Smooth muscle cell of the brain vasculature (primary cell): ENCODE measurements at regions not wholly inside any gene's neighbourhood (a gene's known extent, or its start where the extent isn't known, plus 50 kb on each side); places are given as distances from the start of the nearest gene placed in this dataset.
"Not testable (repeated sequence)": the region's sequence is repeated elsewhere in the genome, so short reads cannot be mapped to it uniquely, and the experiment has no call there.

Experiments
- DNase-seq: peaks from one replicate; pipeline ENCODE4 v3.0.0-alpha.2; 2012; ENCODE audit warnings: low read depth, low spot score

GRCh38 chr3:174444391-174444790, 414.7 kb upstream of the NAALADL2 start:
- DNase-seq, result no peak

DNA sequence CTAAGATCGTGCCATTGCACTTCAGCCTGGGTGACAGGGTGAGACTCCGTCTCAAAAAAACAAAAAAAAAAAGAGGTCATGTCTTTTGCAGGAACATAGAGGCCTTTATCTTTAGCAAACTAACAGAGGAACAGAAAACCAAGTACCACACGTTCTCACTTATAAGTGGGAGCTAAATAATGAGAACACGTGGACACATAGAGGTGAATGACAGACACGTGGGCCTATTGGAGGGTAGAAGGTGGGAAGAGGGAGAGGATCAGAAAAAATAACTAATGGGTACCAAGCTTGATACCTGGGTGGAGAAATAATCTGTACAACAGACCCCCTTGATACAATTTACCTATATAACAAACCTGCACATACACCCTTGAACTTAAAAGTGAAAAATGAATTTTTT, 401.4 kb upstream of the NAALADL2 start:
- no peak for DNase-seq

- no peak for DNase-seq
Observed at GRCh38 chr3:174460831-174461230, 398.3 kb upstream of the NAALADL2 start.

- DNase-seq, result peak; percentile 61
Observed at GRCh38 chr3:174462916-174463315, 396.2 kb upstream of the NAALADL2 start.

DNA sequence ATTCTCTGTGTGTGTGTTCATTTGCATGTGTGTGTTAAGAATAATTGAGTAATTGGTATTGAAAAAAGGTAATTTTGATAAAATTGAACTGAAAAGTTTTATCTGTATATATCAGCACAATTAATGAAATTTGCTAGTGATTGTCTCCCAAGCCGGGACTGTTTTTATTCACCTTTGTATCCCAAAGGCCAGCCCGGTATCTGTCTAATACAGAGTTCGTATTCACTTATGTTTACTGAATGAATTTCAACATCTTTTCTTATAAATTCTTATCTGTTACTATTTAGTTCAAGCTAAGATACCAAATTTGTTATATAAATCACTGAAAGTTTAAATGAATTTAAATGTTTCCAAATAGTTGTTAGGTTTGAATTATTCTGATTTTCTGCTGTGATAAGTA, 394.0 kb upstream of the NAALADL2 start:
- no peak for DNase-seq

GRCh38 chr3:174466471-174467054, 392.6 kb upstream of the NAALADL2 start:
- no peak for DNase-seq

DNA sequence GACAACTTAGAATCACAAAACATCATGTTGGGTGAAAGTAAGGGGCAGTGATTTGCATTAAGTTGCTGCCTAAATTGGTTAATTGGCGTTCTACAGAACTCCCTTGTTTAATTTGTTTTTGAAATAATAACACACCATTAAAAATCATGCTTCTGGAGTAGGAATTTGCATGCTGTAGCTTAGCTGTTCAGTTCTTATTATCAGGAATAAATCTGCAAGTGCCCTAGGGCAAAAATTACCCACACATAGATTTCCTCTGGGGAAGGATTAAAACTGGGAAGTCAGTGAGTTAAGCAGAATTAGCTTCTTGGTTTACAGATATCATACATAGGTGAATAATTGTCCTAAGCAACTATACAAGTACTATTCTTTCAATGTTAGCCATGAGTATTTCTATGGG, 381.6 kb upstream of the NAALADL2 start:
- DNase-seq, result no peak

DNA sequence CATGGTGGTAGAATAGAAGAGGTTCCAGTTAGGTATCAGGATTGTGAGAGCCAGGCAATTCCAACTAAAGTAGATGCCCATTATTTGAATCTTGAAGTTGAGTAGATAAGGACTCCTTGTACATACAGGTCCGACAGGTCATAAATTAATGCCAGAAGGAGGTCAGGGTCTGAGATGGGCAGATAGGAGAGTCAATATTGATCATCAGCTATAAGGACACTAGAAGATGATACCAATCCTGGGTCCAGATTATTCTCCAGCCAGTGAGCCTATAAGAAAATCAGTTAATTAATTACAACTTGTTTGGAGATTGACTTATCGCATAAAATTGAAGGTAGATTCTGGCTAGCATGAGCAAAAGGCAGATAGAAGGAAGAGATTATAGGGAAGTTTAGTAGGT, 378.4 kb upstream of the NAALADL2 start:
- DNase-seq, result no peak

GRCh38 chr3:174482541-174482940, 376.6 kb upstream of the NAALADL2 start:
- DNase-seq, result no peak

- no peak for DNase-seq
Observed at GRCh38 chr3:174483254-174483653, 375.9 kb upstream of the NAALADL2 start.

DNA sequence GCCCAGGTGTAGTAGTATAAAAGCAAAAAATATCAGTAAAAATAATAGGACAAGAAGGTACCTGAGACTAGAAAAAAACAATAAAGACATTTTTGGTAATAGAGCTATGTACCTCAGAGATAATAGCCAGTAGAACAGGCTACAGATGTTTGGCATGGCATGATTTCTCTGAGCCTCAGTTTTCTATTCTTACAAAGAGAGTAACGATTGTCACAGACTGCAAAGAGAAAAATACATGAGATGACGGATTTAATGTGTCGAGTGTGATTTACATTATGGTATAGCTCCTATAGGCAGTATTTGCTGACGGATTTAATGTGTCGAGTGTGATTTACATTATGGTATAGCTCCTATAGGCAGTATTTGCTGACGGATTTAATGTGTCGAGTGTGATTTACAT, 375.3 kb upstream of the NAALADL2 start:
- DNase-seq, result not testable (repeated sequence)

DNA sequence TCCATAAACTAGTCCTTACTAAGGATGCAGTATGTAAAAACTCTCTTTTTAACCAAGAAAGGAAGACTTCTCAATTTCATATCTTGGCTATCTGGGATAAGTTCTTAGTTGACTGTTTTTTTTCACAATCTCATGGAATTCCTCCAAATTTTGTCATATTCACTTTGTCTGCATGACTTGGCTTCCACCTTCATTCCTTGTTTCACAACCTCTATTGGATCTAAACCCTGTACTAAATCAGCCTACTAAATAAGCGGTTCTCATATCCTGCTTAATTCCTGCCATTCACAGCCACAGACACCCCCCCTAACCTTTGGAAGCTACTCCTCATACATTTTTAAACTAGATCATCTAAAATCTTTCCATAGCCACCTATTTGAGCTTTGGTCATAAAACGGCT, 370.6 kb upstream of the NAALADL2 start:
- no peak for DNase-seq

DNA sequence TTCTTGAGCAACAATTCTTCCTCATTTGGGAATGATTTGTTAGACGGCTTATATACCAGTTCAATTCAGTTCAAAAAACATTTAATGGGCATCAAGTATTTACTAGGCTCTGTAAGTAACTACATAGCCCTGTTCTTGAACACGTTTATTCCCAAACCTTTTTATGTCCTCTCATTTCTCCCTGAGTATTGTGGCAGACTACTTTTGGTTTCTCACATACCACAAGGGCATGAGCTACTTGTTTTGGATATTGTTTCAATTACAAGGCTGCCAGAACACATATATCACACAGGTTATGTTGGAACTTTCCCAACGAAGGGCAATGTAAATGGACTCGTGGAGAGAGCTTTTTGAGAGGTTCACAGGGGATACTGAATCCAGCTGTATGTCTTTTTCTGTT, 363.8 kb upstream of the NAALADL2 start:
- no peak for DNase-seq

GRCh38 chr3:174495928-174496327, 363.2 kb upstream of the NAALADL2 start:
- DNase-seq, result peak; percentile 60

DNA sequence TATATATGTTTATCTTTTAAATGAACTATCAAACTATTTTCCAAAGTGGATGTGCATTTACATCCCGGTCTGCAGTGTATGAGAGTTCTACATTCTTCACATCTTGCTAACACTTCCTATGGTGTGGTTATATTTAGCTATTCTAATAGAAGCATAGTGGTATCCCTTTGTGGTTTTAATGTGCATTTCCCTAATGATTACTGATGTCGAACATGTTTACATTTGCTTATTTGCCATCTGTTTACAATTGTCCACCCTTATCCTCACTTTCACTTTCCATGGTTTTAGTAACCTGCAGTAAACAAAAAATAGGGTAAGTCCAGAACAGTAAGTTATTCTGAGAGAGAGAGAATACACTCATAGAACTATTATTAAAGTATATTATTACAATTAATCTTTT, 360.5 kb upstream of the NAALADL2 start:
- no peak for DNase-seq

- DNase-seq, result no peak
Observed at GRCh38 chr3:174505266-174505665, 353.9 kb upstream of the NAALADL2 start.

GRCh38 chr3:174524203-174524602, 334.9 kb upstream of the NAALADL2 start:
- DNase-seq, result no peak

DNA sequence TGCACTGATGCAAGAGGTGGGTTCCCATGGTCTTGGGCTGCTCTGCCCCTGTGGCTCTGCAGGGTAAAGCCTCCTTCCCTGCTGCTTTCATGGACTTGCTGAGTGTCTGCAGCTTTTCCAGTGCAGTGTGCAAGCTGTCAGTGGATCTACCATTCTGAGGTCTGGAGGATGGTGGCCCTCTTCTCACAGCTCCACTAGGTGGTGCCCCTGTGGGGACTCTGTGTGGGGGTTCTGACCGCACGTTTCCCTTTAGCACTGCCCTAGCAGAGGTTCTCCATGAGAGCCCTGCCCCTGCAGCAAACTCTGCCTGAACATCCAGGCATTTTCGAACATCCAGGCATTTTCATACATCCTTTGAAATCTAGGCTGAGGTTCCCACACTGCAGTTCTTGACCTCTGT, 329.8 kb upstream of the NAALADL2 start:
- DNase-seq, result no peak

- DNase-seq, result no peak
Observed at GRCh38 chr3:174531262-174531982, 327.7 kb upstream of the NAALADL2 start.

DNA sequence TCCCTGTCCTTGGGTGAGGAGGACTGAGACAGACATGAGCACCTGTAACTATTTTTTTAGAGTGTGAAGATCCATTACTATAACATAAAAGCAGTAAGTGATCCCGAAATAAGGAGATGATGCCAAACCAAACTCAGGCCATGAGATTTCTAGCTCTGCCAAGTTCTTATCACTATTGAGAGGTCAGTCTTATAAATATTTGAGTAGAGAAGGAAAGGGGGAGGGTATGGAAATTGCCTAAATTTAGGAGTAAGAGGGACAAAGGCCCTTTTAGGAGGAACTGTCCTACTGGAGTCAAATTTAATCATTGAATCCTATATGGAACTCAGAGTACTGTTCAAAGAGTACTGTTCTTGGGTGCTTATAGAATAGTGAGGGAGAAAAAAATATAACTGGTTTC, 326.9 kb upstream of the NAALADL2 start:
- no peak for DNase-seq

DNA sequence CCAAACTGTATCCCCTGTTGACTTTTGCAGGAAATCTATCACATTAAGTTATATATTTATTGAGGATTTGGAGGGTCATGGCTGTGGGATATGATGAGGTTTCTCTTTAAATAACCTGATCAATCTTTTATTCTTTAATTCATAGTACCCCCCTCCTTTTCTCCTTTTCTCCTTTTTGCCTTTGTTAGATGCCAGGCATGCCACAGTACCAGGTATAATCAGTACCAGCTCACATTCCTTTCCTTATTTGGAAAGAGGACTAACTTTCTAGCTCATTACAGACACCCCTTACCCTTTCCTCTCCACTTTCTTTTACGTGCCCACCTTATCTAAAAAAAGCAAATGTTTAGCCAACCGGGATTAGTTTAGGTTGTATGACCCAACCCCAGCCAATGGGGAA, 326.4 kb upstream of the NAALADL2 start:
- no peak for DNase-seq

DNA sequence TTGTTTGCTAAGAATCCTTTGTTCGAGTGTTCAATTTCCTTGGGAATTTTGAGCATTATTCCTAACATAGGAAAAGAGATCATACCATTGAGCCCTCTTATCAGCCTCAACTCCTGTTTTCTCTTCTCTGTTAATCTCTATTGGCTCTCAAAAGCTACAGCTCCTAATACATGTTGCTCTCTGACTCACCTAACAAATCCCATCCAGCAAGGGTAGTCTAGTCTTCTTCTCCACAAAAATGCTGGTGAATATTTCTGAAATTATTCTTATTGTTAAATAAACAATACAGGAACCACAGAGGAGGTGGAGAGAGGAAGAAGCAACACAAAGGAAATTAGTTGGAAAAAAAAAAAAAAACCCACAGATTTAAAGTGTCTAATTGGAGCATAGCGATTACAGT, 325.8 kb upstream of the NAALADL2 start:
- DNase-seq, result no peak

- DNase-seq, result no peak
Observed at GRCh38 chr3:174536319-174536718, 322.8 kb upstream of the NAALADL2 start.

- DNase-seq, result no peak
Observed at GRCh38 chr3:174538151-174538550, 321.0 kb upstream of the NAALADL2 start.
